SIG-M5 treated with dmso at 0.1 percent for 504 hours (cell line): ENCODE measurements at regions not wholly inside any gene's neighbourhood (a gene's known extent, or its start where the extent isn't known, plus 50 kb on each side); places are given as distances from the start of the nearest gene placed in this dataset.

Experiments
- DNase-seq: peaks from one replicate; lab custom pipeline; 2025; ENCODE audit not compliant: unreplicated experiment; lab: John Stamatoyannopoulos, UW

DNA sequence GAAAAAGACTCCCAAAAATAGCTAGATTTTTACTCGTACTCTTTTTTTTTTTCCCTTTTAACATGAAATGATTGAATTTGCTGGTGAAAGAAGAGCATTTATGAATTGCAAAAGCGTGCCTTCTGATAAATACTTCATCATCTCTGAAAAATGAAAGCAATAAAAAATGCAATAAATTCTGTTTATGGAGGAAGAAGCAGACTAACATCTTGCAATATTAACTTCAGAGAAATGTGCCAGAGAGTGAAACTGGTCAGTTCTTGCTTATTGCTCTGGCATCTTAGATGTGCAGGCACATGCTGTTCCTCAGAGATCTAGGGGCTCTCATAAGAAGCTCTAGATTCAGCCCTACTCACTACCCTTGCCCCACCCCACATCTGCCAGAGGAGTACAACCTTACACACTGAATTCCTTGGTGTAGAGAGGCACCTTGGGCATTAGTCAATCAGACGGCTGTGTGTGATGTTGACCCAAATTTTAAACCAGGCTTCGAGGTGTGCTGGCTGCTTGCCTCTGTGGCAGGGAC lies 891.1 kb upstream of the GHITM start:
- no peak for DNase-seq

DNA sequence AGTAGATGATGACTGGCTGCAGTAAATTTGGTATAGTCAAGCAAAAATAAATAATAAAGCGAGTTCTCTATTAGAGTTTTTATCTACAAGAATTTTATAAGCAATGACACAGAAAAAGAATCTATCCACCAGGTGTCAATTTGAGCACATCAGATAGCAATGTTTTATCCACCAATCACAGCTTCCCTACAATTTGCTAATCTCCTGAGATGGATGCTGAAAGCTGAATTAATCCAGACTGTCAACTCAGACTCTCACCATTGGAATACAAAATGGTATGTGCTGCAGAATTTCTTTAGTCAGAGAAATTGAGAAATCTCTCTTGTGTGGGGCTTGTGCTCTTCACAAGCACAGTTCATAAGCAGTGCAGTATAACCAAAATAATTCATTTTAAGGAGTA lies 888.9 kb upstream of the GHITM start:
- no peak for DNase-seq

DNA sequence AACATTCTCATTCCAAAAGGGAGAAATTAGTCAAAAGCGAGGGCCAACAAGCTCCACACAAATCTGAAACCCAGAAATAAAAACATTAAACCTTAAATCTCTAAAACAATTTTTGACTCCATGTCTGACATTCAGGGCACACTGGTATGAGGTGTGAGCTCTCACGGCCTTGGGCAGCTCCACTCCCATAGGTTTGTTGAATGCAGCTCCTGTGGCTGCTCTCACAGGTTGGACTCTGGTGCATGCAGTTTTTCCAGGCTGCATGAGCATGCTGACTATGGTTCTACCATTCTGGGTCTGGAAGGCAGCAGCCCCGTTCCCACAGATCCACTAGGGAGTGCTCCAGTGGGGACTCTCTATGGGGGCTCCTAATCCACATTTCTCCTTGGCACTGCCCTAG lies 887.1 kb upstream of the GHITM start:
- DNase-seq: no peak

DNA sequence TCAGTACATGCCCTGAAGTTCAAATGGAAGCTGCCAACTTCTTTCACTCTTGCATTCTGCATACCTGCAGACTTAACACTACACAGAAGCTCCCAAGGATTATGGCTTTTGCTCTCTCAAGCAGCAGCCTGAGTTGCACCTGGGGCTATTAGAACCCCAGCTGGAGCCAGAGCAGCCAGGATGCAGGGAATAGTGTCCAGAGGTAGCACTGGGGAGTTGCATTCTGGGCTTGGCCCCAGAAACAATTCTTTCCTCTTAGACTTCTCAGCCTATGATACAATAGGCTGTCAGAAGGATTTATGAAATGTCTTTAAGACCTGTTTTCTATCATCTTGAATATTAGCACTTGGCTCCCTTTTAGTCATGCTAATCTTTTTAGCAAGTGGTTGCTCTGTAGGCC lies 886.7 kb upstream of the GHITM start:
- DNase-seq: no peak

DNA sequence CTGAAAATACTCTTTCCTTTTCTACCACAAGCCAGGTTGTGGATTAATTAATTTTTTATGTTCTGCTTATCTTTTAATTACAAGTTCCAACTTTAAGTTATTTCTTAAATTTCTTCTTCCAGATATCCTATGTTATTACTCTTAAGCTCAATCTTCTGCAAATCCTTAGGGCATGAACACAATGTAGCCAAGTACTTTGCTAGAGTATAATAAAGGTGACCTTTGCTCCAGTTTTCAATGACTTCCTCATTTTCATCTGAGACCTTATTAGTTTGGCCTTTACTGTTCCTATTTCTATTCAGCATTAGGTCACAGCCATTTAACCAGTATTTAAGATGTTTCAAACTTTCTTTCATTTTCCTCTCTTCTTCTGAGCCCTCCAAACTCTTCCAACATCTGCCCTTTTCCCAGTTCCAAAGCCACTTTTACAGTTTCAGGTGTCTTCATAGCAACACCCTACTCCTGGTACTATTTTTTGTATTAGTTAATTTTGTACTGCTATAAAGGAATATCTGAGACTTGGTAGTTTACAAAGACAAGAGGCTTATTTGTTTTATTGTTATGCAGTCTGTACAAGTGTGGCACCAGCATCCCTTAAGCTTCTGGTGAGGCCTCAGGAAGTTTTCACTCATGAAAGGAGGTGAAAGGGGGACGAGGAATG lies 886.2 kb upstream of the GHITM start:
- no peak for DNase-seq

DNA sequence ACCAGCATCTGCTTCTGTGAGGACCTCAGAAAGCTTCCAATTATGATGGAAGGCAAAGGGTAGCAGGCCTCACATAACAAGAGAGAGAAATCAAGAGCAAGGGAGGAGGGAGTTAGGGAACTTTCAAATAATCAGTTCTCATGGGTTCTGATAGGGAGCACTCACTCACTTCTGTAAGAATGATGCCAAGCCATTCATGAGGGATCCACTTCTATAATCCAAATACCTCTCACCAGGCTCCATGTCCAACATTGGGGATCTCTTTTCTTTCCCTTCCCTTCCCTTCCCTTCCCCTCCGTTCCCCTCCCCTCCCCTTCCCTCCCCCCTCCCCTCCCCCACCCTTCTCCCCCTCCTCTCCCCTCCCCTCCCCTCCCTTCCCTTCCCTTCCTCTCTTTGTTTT lies 884.6 kb upstream of the GHITM start:
- no peak for DNase-seq

DNA sequence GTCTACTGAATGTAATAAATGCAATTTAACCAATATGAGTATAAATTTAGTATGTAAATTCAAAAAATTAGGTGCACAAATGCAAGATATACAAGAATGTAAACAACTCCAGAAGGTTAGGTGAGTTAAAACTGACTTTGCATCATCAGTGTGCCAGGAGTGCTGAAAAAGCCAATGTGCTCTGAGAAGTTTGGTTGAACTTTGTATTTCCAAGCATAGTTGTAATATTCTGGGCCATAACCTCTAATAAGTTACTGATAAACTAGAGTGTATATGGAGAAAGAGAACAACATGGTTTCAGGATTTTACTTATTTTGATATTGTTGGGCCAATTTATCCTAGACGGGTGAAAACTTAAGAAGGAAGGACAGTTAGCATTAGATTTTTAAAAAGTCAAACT lies 876.9 kb upstream of the GHITM start:
- no peak for DNase-seq

DNA sequence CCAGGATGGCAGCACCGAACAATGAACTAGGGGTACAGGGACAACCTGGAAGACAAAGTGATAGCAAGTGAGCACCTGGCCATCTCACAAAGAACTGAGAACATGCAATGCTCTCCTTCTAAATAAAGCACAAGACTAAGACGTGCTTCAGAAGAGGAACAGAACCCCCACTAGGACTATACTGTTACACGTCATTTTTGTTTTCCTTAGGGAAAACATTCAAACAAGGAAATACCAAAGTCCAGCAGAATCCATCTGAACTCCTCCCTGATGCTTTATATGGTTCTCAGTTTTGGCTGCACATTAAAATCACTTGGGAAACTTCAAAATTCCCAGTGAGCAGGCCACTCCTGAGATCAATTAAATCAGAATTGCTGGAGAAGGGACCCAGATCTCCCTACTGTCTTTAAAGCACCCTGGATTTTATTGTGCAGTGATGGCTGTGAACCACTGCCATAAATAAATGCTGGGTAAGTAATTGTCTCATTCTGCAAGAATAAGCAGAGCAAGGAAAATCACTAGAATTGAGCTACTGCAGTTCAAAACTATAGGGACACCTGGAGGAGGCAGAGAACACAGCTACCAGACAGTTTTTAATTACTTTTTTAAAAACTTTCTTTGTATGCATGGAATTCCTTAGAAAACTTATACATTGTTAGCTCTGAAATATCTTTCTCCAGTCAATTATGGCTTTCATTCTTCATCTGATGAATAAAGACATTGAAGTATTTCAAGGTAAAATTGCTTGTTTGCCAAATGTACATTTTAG lies 866.5 kb upstream of the GHITM start:
- no peak for DNase-seq

DNA sequence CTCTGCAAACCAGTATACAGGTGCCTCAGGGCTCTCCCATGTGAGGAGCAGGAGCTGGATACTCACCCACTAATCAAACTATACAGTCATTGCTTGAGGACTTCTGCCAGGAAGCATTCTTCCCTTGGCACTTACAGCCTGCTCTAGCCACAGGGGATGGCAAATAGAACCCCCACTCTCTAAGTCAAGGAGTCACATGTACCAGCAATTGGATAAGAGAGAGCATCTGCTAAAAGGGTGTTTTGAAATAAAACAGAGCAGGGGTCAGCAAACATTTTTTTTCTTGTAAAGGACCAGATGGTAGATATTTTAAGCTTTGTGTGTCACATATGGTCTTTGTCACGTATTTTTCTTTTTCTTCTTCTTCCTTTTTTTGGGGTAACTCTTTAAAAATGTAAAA lies 865.2 kb upstream of the GHITM start:
- DNase-seq: no peak

DNA sequence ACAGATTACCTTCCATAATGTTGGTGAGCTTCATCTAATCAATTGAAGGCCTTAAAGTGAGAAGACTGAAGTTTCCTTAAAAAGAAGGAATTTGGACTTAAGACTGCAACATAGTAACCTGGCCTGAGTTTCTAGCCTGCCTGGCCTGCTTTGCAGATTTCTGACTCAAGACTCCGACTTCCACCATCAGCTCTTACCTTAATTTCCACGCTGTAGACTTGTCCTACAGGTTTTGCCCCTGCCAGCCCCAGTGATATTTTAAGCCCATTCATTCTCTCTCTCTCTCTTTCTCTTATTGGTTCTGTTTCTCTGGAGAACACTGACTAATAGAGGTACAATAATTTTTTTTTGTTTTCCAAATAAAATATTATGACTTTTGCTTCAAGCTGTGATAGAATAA lies 862.3 kb upstream of the GHITM start:
- DNase-seq: no peak

DNA sequence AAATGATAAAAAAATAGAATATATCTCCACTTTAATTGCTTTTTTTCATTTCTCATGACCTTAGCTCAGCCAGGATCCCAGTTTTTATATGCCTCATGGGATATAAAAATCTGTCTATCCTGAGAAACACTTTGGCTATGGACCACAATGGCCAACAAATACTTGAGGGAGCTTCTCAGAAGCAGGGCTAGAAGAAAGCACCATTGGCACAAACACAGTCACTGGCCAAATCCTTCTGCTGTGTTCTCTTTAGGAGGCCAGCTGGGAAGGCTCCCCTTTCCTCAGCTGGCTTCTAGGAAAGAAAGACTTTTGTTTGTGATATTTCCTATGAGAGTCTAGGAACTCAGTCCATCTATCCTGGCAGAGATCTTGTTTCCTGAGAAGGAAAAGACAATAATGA lies 856.2 kb upstream of the GHITM start:
- DNase-seq: no peak

DNA sequence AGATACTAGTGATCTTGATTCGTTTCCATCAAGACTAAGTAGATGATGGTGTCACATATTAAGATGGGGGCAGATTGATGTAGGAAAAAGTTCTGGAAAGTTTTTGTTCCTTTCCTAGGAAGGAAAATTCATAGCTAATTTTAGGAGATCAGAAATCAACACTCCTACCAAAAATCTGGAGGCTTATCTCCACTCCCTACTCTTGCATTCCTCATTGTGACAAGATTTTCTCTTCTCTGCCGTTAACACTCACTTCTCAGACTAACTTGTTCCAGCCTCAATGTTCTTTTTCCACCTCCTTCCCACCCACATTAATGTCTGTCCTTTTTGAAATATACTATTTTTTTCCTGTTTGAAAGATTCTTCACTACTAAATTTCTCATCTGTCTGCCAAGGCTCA lies 851.9 kb upstream of the GHITM start:
- DNase-seq: no peak

DNA sequence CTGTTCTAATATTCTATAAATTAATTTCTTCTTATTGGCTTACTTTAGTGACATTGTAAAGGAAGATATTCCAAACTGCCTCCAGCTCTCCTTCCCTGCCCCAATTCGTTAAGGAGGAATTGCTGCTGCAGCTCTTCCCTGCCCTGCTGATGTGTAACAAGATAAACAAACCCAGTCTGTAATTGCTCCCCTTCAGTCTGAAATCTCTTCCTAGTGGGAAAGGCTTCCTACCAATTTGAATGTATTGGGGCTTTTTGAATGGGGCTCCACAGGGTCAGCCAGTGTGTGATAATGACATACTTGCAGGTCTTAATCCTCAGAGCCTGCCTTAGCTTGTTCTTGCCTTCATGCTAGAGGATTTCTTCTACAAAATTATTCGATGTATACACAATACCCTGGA lies 849.9 kb upstream of the GHITM start:
- DNase-seq: no peak

DNA sequence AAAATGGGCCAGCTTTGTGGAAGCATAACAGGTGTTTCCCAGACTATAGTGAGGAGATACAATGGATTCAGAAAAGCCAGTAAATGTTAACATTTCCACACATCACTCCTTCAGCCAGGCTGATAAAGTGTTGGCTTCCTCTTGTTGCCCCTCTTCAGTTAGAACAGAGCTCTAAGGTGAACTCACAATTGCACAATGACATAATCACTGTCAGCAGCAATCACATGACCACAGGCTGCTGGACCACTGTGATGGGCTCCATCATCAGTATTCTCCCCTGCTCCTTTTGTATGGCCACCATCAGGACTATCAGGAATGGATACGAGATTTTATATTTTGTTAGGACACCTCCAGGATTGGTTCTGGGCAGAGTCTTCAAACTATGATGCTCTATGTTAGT lies 849.4 kb upstream of the GHITM start:
- no peak for DNase-seq

DNA sequence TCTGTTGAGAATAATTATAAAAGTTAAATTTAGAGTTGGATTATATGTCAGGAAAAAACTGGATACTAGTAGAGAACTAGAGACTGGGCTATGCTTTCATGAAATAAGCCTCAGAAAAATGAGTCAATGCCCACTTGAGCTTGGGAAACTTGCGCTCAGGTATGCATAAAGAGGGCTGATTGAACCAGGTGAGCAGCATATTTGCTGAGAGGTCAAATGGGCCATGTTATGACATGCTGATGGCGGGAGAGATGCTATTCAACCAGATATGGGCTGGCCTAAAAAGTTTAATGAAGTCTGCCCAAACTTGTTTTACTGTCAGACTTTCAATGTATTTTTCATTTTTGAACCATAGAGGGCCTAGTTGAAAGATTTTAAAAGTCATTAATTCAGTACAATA lies 837.6 kb upstream of the GHITM start:
- no peak for DNase-seq

DNA sequence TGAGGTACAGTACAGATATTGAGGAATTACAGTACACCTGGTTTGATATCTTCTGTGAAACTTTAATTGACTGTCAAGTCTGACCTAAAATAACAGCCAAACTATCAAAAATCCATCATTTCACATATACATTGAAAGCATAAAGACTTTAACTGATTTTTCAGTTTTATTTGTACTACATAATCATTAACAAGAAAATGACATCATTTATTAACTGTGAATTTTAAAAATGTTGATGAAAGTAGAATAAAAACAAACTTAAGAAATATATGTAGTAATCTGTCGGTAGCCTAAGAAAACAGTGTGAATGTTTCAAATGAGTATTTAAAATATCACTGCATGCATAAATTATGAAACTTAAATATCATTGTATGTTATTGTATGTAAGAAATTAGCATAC lies 836.7 kb upstream of the GHITM start:
- no peak for DNase-seq

DNA sequence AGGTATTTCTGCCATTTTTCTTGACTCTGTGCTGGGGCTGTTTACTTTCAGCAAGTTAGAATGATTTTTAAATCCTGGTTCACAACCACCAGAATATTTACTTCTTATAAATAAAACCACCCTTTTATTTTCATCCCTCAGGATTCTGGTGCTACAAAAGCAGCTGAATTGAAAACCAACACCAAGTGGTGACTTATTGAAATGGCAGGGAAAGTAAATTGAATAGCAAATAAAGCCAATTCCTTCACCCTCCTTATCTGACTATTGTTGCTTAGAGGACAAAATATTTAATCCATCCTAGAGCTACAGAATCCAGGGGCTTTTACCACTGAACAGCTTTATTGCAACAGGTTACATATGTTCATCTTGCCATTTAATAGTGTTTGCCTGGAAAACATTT lies 828.6 kb upstream of the GHITM start:
- DNase-seq: no peak

DNA sequence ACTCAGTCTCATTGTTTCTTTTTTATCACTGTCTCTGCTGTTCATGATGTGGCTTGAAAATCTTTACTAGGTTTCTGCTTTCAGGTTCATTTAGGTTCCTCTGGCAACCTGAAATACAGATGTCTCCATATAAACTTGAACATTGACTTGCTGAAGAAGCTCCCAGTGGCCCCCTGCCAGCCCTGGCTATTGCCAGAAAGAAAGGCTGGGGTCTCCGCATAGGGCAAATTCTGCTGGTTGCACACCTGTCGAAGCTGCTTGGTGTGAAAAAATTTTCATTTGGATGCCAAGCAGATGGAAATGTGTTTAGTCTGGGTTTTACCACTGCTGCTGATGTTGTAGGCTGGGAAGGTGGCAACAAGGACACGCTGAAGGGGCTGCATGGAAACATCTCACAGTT lies 826.7 kb upstream of the GHITM start:
- DNase-seq: no peak

DNA sequence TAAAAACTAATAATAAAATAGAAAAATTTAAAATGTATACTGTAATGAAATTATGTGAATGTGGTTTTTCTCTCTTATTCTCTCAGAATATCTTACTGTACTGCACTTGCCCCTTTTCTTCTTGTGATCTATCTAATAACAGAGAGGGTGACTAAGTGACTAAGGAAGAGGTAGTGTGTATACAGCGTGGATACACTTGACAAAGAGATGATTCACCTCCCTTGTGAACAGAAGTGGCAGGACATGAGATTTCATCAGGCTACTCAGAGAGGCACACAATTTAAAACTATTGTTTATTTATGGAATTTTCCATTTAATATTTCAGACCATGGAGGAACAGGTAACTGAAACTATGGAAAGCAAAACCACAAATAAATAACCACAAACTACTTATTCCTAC lies 806.6 kb upstream of the GHITM start:
- no peak for DNase-seq

DNA sequence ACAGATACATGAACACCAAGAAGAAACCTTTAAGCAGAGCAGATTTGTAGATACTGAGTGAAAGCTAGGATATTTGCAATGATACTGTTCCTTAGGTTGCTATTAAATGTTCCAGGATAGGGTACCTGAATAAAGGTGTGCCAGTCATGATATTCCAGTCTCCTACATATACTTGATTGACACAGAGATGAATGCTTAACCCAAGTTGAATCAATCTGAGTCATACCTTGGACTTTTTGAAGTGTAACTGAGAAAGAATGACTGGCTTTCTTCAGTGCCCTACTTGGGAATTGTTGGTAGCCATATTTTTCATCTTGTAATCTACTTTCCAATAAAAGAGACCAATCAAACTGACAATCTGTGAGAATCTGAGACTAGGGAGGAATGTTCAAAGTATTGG lies 805.7 kb upstream of the GHITM start:
- DNase-seq: no peak

DNA sequence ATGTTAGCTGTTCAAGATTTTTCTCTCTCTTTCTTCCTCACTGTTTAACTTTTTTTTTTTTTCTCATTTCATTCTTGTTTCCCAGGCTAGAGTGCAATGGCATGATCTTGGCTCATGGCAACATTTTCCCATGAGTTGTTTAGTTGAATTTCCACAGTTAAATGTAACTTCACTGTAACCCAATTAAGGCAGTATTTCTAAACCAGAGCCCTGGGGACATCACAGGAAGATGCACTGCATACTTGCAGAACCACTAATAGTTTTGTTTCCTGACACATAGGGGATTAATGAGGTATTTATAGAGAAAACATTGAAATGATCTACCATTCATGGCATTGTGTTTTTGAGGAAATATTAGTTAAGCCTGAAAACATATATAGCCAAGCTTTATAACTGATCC lies 795.6 kb upstream of the GHITM start:
- DNase-seq: no peak

DNA sequence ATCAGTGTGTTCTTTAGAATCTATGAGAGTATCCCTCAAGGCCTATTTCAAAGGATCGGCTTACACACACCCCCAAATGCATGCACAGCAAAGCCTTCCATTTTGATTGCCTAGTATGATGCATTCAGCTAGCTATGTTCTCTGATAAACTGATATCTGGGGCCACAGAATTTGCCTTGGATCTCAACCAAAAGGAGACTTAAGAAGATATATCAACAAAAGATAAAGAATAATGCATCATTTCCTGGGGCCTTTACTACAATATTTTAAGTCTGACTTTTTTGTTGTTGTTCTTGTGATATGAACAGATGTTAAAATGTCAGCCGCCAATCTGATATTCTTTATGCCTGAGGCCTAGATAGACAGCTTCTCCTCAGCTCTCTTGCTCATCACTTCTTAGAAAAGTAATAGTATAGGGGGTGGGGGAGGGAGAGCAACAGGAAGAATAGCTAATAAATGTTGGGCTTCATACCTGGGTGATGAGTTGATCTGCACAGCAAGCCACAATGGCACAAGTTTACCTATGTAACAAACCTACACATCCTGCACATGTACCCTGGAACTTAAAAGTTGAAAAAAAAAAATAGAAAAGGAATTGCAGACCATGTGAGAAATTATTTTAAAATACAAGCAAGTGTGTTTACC lies 792.9 kb upstream of the GHITM start:
- no peak for DNase-seq
